A549 (cell line): ENCODE measurements at regions not wholly inside any gene's neighbourhood (a gene's known extent, or its start where the extent isn't known, plus 50 kb on each side); places are given as distances from the start of the nearest gene placed in this dataset.

Source experiments
- ATAC-seq, 2 experiments: fragments of 200-7000 bp in 1 of 2; fragments of >200 bp in 1 of 2; cut with Nextera tagmentation in 1 of 2; cut with Tn5 transposase in 1 of 2; 3 replicates each; pipeline versions ENCODE4 v1.8.0 to v1.9.1; 2018 to 2020; ENCODE audit warnings: mild to moderate bottlenecking in 1 of 2, moderate library complexity in 1 of 2
- CTCF ChIA-PET: fragments of 300-600 bp; sonication (Branson Sonifier 250); formaldehyde crosslinking; extraction: SDS; loops from one replicate; lab custom pipeline; 2021; ENCODE audit warnings: antibody characterized with exemption, inconsistent platforms; lab: Yijun Ruan, JAX
- POLR2A ChIA-PET: fragments of 350-600 bp; formaldehyde crosslinking; extraction: SDS; loops from one replicate; lab custom pipeline; 2021; ENCODE audit warnings: antibody characterized with exemption, inconsistent platforms; lab: Yijun Ruan, JAX
- DNase-seq, 2 experiments: peaks; one replicate each; pipeline versions ENCODE4 v3.0.0 to v3.0.0-alpha.2; 2011 to 2016; ENCODE audit warnings: low read depth in 1 of 2, low spot score in 1 of 2
- FAIRE-seq: peaks from 2 replicates; lab custom pipeline; 2011; peaks lifted over from hg19 to GRCh38; lab: Jason Lieb, UNC
- H3K27ac ChIP-seq, 2 experiments: fragments of >200 bp; sonication (Bioruptor Twin); formaldehyde crosslinking; 3 replicates each; pipeline ENCODE4 v1.5.1; 2016 to 2017
- H3K4me1 ChIP-seq: fragments of >200 bp; sonication (Bioruptor Twin); formaldehyde crosslinking; 3 replicates; pipeline ENCODE4 v1.6.1; 2016
- H3K4me2 ChIP-seq: fragments of >200 bp; sonication (Bioruptor Twin); formaldehyde crosslinking; 3 replicates; pipeline ENCODE4 v1.6.1; 2016
- H3K4me3 ChIP-seq: fragments of >200 bp; sonication (Bioruptor Twin); formaldehyde crosslinking; 3 replicates; pipeline ENCODE4 v1.5.1; 2016
- H3K9me3 ChIP-seq: fragments of >200 bp; sonication (Bioruptor Twin); formaldehyde crosslinking; 3 replicates; pipeline ENCODE4 v1.6.1; 2016
- CHD2 ChIP-seq: fragments of 150-350 bp; IDR thresholded peaks from 2 replicates; pipeline ENCODE4 v1.6.1; 2014; ENCODE audit warnings: low read length; ENCODE audit not compliant: partially characterized antibody
- EHF ChIP-seq: fragments of 250-450 bp; sonication (Bioruptor Pico); IDR thresholded peaks from 2 replicates; pipeline ENCODE4 v1.5.0; 2020; ENCODE audit warnings: mild to moderate bottlenecking
- EP300 ChIP-seq, 2 experiments: fragments of >200 bp; sonication (Bioruptor Twin); formaldehyde crosslinking; IDR thresholded peaks; 2 replicates in 1 of 2; 3 replicates in 1 of 2; pipeline ENCODE4 v1.6.1; 2016 to 2017
- FOSB ChIP-seq: fragments of 250-450 bp; sonication (Bioruptor Pico); IDR thresholded peaks from 2 replicates; pipeline ENCODE4 v1.5.0; 2020; ENCODE audit warnings: mild to moderate bottlenecking, moderate library complexity
- FOXS1 ChIP-seq: fragments of 250-450 bp; sonication (Bioruptor Pico); IDR thresholded peaks from 2 replicates; pipeline ENCODE4 v1.5.0; 2020; ENCODE audit warnings: mild to moderate bottlenecking, moderate library complexity
- HDAC2 ChIP-seq: fragments of 200-600 bp; sonication (generic); IDR thresholded peaks from 2 replicates; pipeline ENCODE4 v1.6.1; 2016
- HEYL ChIP-seq: fragments of 250-450 bp; sonication (Bioruptor Pico); IDR thresholded peaks from 2 replicates; pipeline ENCODE4 v1.8.0; 2021; ENCODE audit warnings: mild to moderate bottlenecking, moderate library complexity
- HOXA7 ChIP-seq: fragments of 250-450 bp; sonication (Bioruptor Pico); IDR thresholded peaks from 2 replicates; pipeline ENCODE4 v1.5.0; 2020; ENCODE audit warnings: mild to moderate bottlenecking, moderate library complexity
- JUNB ChIP-seq: fragments of >200 bp; sonication (Bioruptor Twin); formaldehyde crosslinking; IDR thresholded peaks from 2 replicates; pipeline ENCODE4 v1.6.1; 2016
- KDM1A ChIP-seq: fragments of 200-600 bp; sonication (generic); IDR thresholded peaks from 2 replicates; pipeline ENCODE4 v1.6.1; 2016; ENCODE audit warnings: low read depth, mild to moderate bottlenecking
- KDM5A ChIP-seq: fragments of 200-600 bp; sonication (generic); IDR thresholded peaks from 2 replicates; pipeline ENCODE4 v1.6.1; 2016; ENCODE audit warnings: antibody characterized with exemption, mild to moderate bottlenecking
- MAZ ChIP-seq: fragments of 150-350 bp; IDR thresholded peaks from 2 replicates; pipeline ENCODE4 v1.6.1; 2014; ENCODE audit warnings: antibody characterized with exemption, low read depth, low read length, borderline replicate concordance
- NFE2L2 ChIP-seq: fragments of 150-350 bp; conservative IDR thresholded peaks from 2 replicates; pipeline ENCODE4 v1.6.1; 2014; ENCODE audit warnings: low read length
- PHF8 ChIP-seq: fragments of 200-600 bp; sonication (generic); IDR thresholded peaks from 2 replicates; pipeline ENCODE4 v1.6.1; 2016; ENCODE audit warnings: low read depth, mild to moderate bottlenecking, antibody characterized with exemption, moderate library complexity, borderline replicate concordance
- POLR2AphosphoS2 ChIP-seq: conservative IDR thresholded peaks from 2 replicates; pipeline ENCODE4 v1.6.1; 2012; ENCODE audit warnings: low read length, improper control_type of control experiment, inconsistent platforms
- RAD21 ChIP-seq, 2 experiments: fragments of >200 bp in 1 of 2; sonication (Bioruptor Twin) in 1 of 2; formaldehyde crosslinking in 1 of 2; IDR thresholded peaks in 1 of 2; conservative IDR thresholded peaks in 1 of 2; 2 replicates in 1 of 2; 3 replicates in 1 of 2; pipeline ENCODE4 v1.6.1; 2012 to 2018; ENCODE audit warnings: inconsistent platforms in 1 of 2
- RARB ChIP-seq: fragments of 250-450 bp; sonication (Bioruptor Pico); IDR thresholded peaks from 2 replicates; pipeline ENCODE4 v1.8.0; 2021; ENCODE audit warnings: mild to moderate bottlenecking, moderate library complexity
- RCOR1 ChIP-seq: fragments of 150-350 bp; IDR thresholded peaks from 2 replicates; pipeline ENCODE4 v1.6.1; 2014; ENCODE audit warnings: antibody characterized with exemption, low read length, low read depth
- RFX5 ChIP-seq: fragments of 450-650 bp; IDR thresholded peaks from 2 replicates; pipeline ENCODE4 v1.7.1; 2014; ENCODE audit warnings: antibody characterized with exemption, mild to moderate bottlenecking, moderate library complexity
- TP53 ChIP-seq: fragments of 250-450 bp; sonication (Bioruptor Pico); IDR thresholded peaks from 2 replicates; pipeline ENCODE4 v1.5.0; 2021; ENCODE audit warnings: mild to moderate bottlenecking, moderate library complexity
- WGBS: methylation state at CpG from one replicate; pipeline ENCODE4 v1.1.6; 2017; ENCODE audit errors: missing lambda C conversion rate; 5-methylcytosine and 5-hydroxymethylcytosine counted together
- TF ChIP-seq, protein P1 (sequence below): fragments of >200 bp; sonication (Bioruptor Twin); formaldehyde crosslinking; IDR thresholded peaks from 2 replicates; pipeline ENCODE4 v1.6.1; 2016
- TF ChIP-seq, protein P2 (sequence below): IDR thresholded peaks from 2 replicates; pipeline ENCODE4 v1.6.1; 2012
- TF ChIP-seq, protein P3 (sequence below): fragments of 200-600 bp; sonication (generic); IDR thresholded peaks from 2 replicates; pipeline ENCODE4 v1.6.1; 2016; ENCODE audit warnings: antibody characterized with exemption, mild to moderate bottlenecking, moderate library complexity
- TF ChIP-seq, protein P4 (sequence below): fragments of 150-350 bp; IDR thresholded peaks from 2 replicates; pipeline ENCODE4 v1.6.1; 2014; ENCODE audit warnings: low read depth, mild to moderate bottlenecking, low read length
- TF ChIP-seq, protein P5 (sequence below): fragments of 250-450 bp; sonication (Bioruptor Pico); IDR thresholded peaks from 2 replicates; pipeline ENCODE4 v1.5.0; 2020; ENCODE audit warnings: low read depth, mild to moderate bottlenecking, moderate library complexity

DNA sequence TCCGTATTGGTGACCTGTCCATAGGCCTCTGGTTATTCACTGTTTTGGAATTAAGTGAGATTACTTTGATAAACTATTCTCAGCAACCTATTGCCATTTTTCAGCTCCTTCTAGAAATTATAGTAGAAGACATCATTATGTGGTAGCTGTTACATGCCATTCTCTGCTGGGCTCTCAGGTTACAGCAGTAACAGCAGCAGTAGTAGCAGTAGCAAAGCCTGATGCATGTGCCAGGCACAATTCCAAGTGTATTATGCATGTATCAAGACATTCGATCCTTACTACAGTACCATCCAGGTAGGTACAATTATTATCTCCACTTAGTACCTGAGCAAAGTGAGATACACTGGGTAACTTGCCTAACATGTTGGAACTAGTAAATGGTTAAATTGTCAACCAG is 74.3 kb downstream of the RPS12 start (continued):
- no peak for TF ChIP-seq RARB (CRISPR knock-in tag)
- TF ChIP-seq HEYL, result no peak
- TF ChIP-seq, protein P1, sequence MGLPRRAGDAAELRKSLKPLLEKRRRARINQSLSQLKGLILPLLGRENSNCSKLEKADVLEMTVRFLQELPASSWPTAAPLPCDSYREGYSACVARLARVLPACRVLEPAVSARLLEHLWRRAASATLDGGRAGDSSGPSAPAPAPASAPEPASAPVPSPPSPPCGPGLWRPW, result no peak
- TF ChIP-seq, protein P2, sequence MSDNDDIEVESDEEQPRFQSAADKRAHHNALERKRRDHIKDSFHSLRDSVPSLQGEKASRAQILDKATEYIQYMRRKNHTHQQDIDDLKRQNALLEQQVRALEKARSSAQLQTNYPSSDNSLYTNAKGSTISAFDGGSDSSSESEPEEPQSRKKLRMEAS, result no peak
- TF ChIP-seq RCOR1, result no peak
- no peak for TF ChIP-seq HOXA7 (CRISPR knock-in tag)

DNA sequence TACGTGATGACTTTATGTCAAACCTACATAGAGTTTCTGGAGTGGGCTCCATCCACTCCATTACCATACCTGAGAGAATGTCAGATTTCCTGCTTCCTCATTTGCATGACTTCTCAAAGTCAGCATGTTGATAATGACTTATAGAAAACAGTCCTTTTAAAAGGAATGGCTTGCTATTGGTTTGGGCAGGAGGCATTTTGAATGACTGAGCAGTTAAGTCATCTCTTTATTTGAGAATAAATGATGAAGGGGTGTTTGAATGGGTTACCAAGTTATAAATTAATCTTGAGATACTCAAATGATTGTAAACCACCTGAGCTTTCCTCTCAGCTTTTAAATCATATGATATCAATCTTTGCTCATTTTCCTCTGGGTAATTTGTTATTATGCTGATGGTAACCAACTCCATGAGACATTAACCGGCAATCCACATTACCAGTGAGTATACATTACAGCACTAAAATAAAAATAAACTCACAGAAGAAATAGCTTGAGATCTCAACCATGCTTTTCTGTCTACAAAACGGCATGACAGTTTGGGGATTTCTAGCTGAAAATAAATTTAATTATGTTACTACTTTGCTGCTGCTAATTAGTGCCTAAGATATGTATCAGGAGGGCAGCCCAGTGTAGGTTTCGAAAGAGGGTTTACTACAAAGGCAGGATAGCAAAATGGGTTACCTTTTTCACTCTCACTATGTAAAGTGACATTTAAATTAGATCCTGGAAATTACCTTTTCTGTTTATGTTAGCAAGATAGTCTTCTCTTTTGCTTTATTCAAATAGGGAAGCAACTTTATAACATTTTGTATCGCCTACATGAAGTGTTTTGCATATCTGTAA is 78.8 kb downstream of the RPS12 start:
- ATAC-seq, result no peak
- Histone ChIP-seq H3K27ac (no peak overlapping the region), H3K4me3 (no peak overlapping the region), H3K4me1 (no peaks in the 10 kb centered on the region), H3K4me2 (no peak overlapping the region), H3K9me3 (no peaks in the 10 kb centered on the region)
- no peak for TF ChIP-seq RARB (CRISPR knock-in tag)
- no peak for TF ChIP-seq HDAC2
- no peak for TF ChIP-seq POLR2AphosphoS2
- TF ChIP-seq PHF8, result no peak
- no peak for TF ChIP-seq FOXS1 (CRISPR knock-in tag)
- TF ChIP-seq FOSB (CRISPR knock-in tag), result no peak
- no peak for TF ChIP-seq TP53 (CRISPR knock-in tag)
- TF ChIP-seq CHD2, result no peak
- TF ChIP-seq, protein P3, sequence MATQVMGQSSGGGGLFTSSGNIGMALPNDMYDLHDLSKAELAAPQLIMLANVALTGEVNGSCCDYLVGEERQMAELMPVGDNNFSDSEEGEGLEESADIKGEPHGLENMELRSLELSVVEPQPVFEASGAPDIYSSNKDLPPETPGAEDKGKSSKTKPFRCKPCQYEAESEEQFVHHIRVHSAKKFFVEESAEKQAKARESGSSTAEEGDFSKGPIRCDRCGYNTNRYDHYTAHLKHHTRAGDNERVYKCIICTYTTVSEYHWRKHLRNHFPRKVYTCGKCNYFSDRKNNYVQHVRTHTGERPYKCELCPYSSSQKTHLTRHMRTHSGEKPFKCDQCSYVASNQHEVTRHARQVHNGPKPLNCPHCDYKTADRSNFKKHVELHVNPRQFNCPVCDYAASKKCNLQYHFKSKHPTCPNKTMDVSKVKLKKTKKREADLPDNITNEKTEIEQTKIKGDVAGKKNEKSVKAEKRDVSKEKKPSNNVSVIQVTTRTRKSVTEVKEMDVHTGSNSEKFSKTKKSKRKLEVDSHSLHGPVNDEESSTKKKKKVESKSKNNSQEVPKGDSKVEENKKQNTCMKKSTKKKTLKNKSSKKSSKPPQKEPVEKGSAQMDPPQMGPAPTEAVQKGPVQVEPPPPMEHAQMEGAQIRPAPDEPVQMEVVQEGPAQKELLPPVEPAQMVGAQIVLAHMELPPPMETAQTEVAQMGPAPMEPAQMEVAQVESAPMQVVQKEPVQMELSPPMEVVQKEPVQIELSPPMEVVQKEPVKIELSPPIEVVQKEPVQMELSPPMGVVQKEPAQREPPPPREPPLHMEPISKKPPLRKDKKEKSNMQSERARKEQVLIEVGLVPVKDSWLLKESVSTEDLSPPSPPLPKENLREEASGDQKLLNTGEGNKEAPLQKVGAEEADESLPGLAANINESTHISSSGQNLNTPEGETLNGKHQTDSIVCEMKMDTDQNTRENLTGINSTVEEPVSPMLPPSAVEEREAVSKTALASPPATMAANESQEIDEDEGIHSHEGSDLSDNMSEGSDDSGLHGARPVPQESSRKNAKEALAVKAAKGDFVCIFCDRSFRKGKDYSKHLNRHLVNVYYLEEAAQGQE, result no peak
- DNase-seq, result no peak
- ChIA-PET CTCF (interaction anchor here (0.6 to 1.5 kb wide), 2 partner anchors 24 to 69 kb away, joined by 3 read pairs; no protein-coding TSS in a partner anchor), POLR2A (no interaction called here)
- 79% methylated on average over 5 of the region's 5 CpGs for WGBS
- no peak for FAIRE-seq

DNA sequence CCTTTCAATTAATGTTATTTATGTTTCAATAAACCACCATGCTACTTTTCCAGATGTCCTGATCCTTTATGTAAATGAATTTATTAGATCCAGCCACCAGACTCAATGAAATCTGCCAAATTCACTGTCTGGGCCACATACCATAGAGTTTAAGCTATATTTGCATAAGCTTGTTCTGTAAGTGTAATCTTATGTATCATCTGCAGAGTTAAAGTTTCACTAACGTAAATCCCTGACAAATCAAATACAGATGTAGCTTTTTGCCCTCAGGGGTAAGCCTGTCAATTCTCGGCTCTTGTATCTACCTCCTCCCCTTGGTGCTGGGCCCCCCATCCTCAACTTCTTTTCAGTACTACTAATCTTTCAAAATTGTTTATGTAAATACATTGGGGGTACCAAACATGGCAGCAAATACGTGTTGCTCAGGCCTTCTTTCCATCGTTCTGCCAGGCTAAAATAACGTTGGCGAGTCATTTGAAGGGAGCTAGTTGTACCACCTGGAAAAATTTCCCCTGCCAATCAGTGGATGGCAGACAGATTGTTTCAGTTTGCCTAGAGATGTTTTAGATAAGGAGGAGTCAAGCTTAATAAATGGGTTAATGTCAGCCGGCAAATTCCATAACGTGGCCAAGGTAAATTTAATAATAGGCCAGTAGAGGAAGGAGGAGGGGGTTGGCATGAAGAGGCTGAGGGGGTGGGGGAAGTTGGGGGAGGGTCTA is 79.6 kb downstream of the RPS12 start:
- no peaks in the 10 kb centered on the region for H3K4me1 ChIP-seq
- no peak for ATAC-seq
- no peak for DNase-seq
- no peak overlapping the region for H3K27ac ChIP-seq
- no peaks in the 10 kb centered on the region for H3K9me3 ChIP-seq
- 48% methylated on average over 8 of the region's 8 CpGs for WGBS
- CTCF ChIA-PET, result interaction anchor here (1.5 kb wide), 1 partner anchor 23 kb away, joined by 3 read pairs; no protein-coding TSS in a partner anchor
- no peak for FAIRE-seq
- TF ChIP-seq JUNB (no peak), NFE2L2 (no peak), RFX5 (no peak), RCOR1 (no peak), HDAC2 (no peak), PHF8 (no peak), RAD21 (conservative IDR thresholded peaks at IDR 0.05 in 1 of 2, IDR thresholded peaks at IDR 0.05 in 1 of 2) (no peak), MAZ (no peak), EHF (no peak), KDM5A (no peak), EP300 (IDR thresholded peaks at IDR 0.05) (no peak), KDM1A (no peak), FOSB (CRISPR knock-in tag) (no peak)
- TF ChIP-seq, protein P4, sequence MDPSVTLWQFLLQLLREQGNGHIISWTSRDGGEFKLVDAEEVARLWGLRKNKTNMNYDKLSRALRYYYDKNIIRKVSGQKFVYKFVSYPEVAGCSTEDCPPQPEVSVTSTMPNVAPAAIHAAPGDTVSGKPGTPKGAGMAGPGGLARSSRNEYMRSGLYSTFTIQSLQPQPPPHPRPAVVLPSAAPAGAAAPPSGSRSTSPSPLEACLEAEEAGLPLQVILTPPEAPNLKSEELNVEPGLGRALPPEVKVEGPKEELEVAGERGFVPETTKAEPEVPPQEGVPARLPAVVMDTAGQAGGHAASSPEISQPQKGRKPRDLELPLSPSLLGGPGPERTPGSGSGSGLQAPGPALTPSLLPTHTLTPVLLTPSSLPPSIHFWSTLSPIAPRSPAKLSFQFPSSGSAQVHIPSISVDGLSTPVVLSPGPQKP, result no peak
- TF ChIP-seq, protein P5, sequence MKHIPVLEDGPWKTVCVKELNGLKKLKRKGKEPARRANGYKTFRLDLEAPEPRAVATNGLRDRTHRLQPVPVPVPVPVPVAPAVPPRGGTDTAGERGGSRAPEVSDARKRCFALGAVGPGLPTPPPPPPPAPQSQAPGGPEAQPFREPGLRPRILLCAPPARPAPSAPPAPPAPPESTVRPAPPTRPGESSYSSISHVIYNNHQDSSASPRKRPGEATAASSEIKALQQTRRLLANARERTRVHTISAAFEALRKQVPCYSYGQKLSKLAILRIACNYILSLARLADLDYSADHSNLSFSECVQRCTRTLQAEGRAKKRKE, result no peak
- TF ChIP-seq, all 56 proteins: peak for 0
- POLR2A ChIA-PET, result no interaction called here
- H3K4me2 ChIP-seq, result no peak overlapping the region
- H3K4me3 ChIP-seq, result no peak overlapping the region
